ENCODE measurements at regions not wholly inside any gene's neighbourhood (a gene's known extent, or its start where the extent isn't known, plus 50 kb on each side); places are given as distances from the start of the nearest gene placed in this dataset.
"Not testable (repeated sequence)": the region's sequence is repeated elsewhere in the genome, so short reads cannot be mapped to it uniquely, and the experiment has no call there.

- DNase-seq (ENCODE audit: low spot score), result no peak
These were observed 184.0 kb downstream of the OLFM1 start for GRCh38 chr9:135271425-135271824.

GRCh38 chr9:135272608-135273007, 185.1 kb downstream of the OLFM1 start:
- no peak for DNase-seq (ENCODE audit: low spot score)

GRCh38 chr9:135273008-135273407, 185.5 kb downstream of the OLFM1 start:
- no peak for DNase-seq (ENCODE audit: low spot score)

- no peak for DNase-seq (ENCODE audit: low spot score)
These were observed 187.7 kb downstream of the OLFM1 start for GRCh38 chr9:135275163-135275562.

- no peak for DNase-seq (ENCODE audit: low spot score)
These were observed 188.3 kb downstream of the OLFM1 start for GRCh38 chr9:135275571-135276289.

GRCh38 chr9:135277219-135278201, 190.0 kb downstream of the OLFM1 start:
- no peak for DNase-seq (ENCODE audit: low spot score)

GRCh38 chr9:135278586-135278985, 191.1 kb downstream of the OLFM1 start:
- no peak for DNase-seq (ENCODE audit: low spot score)

GRCh38 chr9:135279385-135279784, 191.9 kb downstream of the OLFM1 start:
- DNase-seq (ENCODE audit: low spot score), result no peak

- DNase-seq (ENCODE audit: low spot score), result no peak
These were observed 192.4 kb downstream of the OLFM1 start for GRCh38 chr9:135279834-135280393.

GRCh38 chr9:135280666-135281065, 193.2 kb downstream of the OLFM1 start:
- no peak for DNase-seq (ENCODE audit: low spot score)

- DNase-seq (ENCODE audit: low spot score), result no peak
These were observed 193.7 kb downstream of the OLFM1 start for GRCh38 chr9:135281151-135281550.

GRCh38 chr9:135281791-135282737, 194.6 kb downstream of the OLFM1 start:
- DNase-seq (ENCODE audit: low spot score), result no peak

- no peak for DNase-seq (ENCODE audit: low spot score)
These were observed 195.3 kb downstream of the OLFM1 start for GRCh38 chr9:135282808-135283207.

GRCh38 chr9:135283671-135284070, 195.9 kb upstream of the PPP1R26 start:
- no peak for DNase-seq (ENCODE audit: low spot score)

- no peak for DNase-seq (ENCODE audit: low spot score)
These were observed 195.0 kb upstream of the PPP1R26 start for GRCh38 chr9:135284386-135285134.

- not testable (repeated sequence) for DNase-seq (ENCODE audit: low spot score)
These were observed 193.2 kb upstream of the PPP1R26 start for GRCh38 chr9:135286187-135286925.

- no peak for DNase-seq (ENCODE audit: low spot score)
These were observed 192.6 kb upstream of the PPP1R26 start for GRCh38 chr9:135286961-135287360.

GRCh38 chr9:135287627-135288026, 192.0 kb upstream of the PPP1R26 start:
- DNase-seq (ENCODE audit: low spot score), result no peak

GRCh38 chr9:135288054-135288453, 191.5 kb upstream of the PPP1R26 start:
- DNase-seq (ENCODE audit: low spot score), result no peak

Data from mesenteric fat pad (tissue), 1 donor.